IMR-90 (cell line): ENCODE measurements at regions not wholly inside any gene's neighbourhood (a gene's known extent, or its start where the extent isn't known, plus 50 kb on each side); places are given as distances from the start of the nearest gene placed in this dataset.

ENCODE experiments used
- CEBPB ChIP-seq: IDR thresholded peaks from 2 replicates; pipeline ENCODE4 v1.6.1; 2012; ENCODE audit warnings: low read depth, low read length, improper control_type of control experiment
- FOS ChIP-seq: fragments of 150-350 bp; IDR thresholded peaks from 2 replicates; pipeline ENCODE4 v1.6.1; 2016; ENCODE audit warnings: low read depth, low read length
- MAZ ChIP-seq: IDR thresholded peaks from 2 replicates; pipeline ENCODE4 v1.6.1; 2012; ENCODE audit warnings: low read depth, mild to moderate bottlenecking, low read length, improper control_type of control experiment, moderate library complexity, borderline replicate concordance
- MXI1 ChIP-seq: IDR thresholded peaks from 2 replicates; pipeline ENCODE4 v1.6.1; 2012; ENCODE audit warnings: low read depth, mild to moderate bottlenecking, low read length, moderate library complexity, borderline replicate concordance
- POLR2A ChIP-seq: IDR thresholded peaks from 2 replicates; pipeline ENCODE4 v1.6.1; 2012; ENCODE audit warnings: mild to moderate bottlenecking, low read depth, low read length
- RAD21 ChIP-seq: IDR thresholded peaks from 2 replicates; pipeline ENCODE4 v1.6.1; 2012; ENCODE audit warnings: low read length, improper control_type of control experiment
- SMC3 ChIP-seq: fragments of 150-350 bp; IDR thresholded peaks from 2 replicates; pipeline ENCODE4 v1.6.1; 2016; ENCODE audit warnings: low read depth, mild to moderate bottlenecking, antibody characterized with exemption, low read length, moderate library complexity
- TF ChIP-seq, protein P1 (sequence below): conservative IDR thresholded peaks from 2 replicates; pipeline ENCODE4 v1.5.1; 2012; ENCODE audit warnings: mild to moderate bottlenecking, low read depth, low read length, improper control_type of control experiment

DNA sequence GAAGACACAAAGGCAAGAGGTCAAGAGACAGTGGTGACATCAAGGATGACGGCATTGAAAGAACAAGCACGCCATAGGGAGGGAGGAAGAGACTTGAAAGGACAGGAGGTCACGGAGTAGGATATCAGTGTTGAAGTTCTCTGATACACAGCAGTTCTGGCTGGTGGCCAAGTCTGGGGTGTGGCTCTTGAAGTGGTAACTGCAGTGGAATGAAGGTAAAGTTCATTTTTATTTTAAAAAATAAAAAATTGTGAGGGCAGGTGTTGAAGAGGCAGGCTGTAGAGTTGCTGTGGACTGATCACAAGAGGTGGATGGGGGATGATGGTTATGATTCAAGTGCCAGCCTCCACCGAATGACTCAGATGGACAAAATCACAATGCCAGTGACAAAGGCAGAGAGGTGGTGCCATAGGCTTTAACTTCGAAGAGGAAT lies 53.2 kb upstream of the BMP2 start:
- no peak for TF ChIP-seq POLR2A
- TF ChIP-seq, protein P1, sequence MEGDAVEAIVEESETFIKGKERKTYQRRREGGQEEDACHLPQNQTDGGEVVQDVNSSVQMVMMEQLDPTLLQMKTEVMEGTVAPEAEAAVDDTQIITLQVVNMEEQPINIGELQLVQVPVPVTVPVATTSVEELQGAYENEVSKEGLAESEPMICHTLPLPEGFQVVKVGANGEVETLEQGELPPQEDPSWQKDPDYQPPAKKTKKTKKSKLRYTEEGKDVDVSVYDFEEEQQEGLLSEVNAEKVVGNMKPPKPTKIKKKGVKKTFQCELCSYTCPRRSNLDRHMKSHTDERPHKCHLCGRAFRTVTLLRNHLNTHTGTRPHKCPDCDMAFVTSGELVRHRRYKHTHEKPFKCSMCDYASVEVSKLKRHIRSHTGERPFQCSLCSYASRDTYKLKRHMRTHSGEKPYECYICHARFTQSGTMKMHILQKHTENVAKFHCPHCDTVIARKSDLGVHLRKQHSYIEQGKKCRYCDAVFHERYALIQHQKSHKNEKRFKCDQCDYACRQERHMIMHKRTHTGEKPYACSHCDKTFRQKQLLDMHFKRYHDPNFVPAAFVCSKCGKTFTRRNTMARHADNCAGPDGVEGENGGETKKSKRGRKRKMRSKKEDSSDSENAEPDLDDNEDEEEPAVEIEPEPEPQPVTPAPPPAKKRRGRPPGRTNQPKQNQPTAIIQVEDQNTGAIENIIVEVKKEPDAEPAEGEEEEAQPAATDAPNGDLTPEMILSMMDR = no peak
- no peak for TF ChIP-seq CEBPB
- no peak for TF ChIP-seq SMC3
- no peak for TF ChIP-seq MXI1
- TF ChIP-seq FOS = no peak
- TF ChIP-seq MAZ = no peak
- TF ChIP-seq RAD21 = no peak
